ENCODE measurements at regions not wholly inside any gene's neighbourhood (a gene's known extent, or its start where the extent isn't known, plus 50 kb on each side); places are given as distances from the start of the nearest gene placed in this dataset.

DNA sequence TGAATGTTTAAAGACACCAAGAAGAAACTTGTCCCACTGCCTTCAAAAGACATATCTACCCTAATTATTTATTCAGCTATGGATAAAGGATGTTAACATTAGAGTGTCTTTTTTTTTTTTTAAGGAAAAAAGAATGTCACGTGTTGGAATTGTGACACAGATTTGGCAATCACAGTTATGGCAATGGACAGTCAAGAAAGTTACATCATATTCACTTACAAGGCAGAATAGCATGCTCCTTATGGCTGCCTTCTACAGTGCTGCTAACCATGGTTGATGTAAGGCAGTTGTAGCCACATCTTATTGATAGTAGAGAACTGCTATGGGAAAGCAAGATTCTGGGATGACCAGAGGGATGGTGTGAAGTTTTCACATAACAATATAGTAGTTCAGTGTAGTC, 128.8 kb upstream of the ZBTB20 start:
- TF ChIP-seq POLR2A (IDR thresholded peaks at IDR 0.05) = no peak
- TF ChIP-seq, protein P1, sequence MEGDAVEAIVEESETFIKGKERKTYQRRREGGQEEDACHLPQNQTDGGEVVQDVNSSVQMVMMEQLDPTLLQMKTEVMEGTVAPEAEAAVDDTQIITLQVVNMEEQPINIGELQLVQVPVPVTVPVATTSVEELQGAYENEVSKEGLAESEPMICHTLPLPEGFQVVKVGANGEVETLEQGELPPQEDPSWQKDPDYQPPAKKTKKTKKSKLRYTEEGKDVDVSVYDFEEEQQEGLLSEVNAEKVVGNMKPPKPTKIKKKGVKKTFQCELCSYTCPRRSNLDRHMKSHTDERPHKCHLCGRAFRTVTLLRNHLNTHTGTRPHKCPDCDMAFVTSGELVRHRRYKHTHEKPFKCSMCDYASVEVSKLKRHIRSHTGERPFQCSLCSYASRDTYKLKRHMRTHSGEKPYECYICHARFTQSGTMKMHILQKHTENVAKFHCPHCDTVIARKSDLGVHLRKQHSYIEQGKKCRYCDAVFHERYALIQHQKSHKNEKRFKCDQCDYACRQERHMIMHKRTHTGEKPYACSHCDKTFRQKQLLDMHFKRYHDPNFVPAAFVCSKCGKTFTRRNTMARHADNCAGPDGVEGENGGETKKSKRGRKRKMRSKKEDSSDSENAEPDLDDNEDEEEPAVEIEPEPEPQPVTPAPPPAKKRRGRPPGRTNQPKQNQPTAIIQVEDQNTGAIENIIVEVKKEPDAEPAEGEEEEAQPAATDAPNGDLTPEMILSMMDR (IDR thresholded peaks at IDR 0.05) = no peak
- no peak for TF ChIP-seq EP300 (IDR thresholded peaks at IDR 0.05)
- TF ChIP-seq POLR2AphosphoS5 (IDR thresholded peaks at IDR 0.05) = no peak

Measured in suprapubic skin (tissue), 4 donors.